PC-9 (cell line): ENCODE measurements at regions not wholly inside any gene's neighbourhood (a gene's known extent, or its start where the extent isn't known, plus 50 kb on each side); places are given as distances from the start of the nearest gene placed in this dataset.

Experiments used
- BruUV-seq: library from RNA; stranded (reverse); fragments of 400-500 nt; replicated peaks from 2 replicates; lab custom pipeline; 2021; lab: Mats Ljungman, UMichigan
- CTCF ChIA-PET: fragments of 300-600 bp; sonication (Branson Sonifier 250); formaldehyde crosslinking; loops from one replicate; lab custom pipeline; 2022; ENCODE audit warnings: antibody characterized with exemption; lab: Charles Lee
- POLR2A ChIA-PET: fragments of 300-600 bp; sonication (Branson Sonifier 250); formaldehyde crosslinking; loops from one replicate; lab custom pipeline; 2022; ENCODE audit warnings: antibody characterized with exemption; ENCODE audit not compliant: unreplicated experiment; lab: Charles Lee
- DNase-seq, 2 experiments: peaks; one replicate each; pipeline versions ENCODE4 v3.0.0 to v3.0.0-alpha.2; 2015 to 2022; ENCODE audit warnings: mixed read lengths in 1 of 2
- H2AFZ ChIP-seq: fragments of 200-600 bp; sonication (generic); 2 replicates; pipeline ENCODE4 v1.8.1; 2017; ENCODE audit warnings: antibody characterized with exemption
- H3F3A ChIP-seq: fragments of 200-600 bp; sonication (generic); 2 replicates; pipeline ENCODE4 v1.8.1; 2017; ENCODE audit warnings: antibody characterized with exemption, mild to moderate bottlenecking, low read depth; ENCODE audit not compliant: insufficient read depth
- H3K27ac ChIP-seq: fragments of 200-600 bp; sonication (generic); 2 replicates; pipeline ENCODE4 v1.6.1; 2016; ENCODE audit warnings: mixed run types
- H3K27me3 ChIP-seq: fragments of 200-600 bp; sonication (generic); 2 replicates; pipeline ENCODE4 v1.6.1; 2016; ENCODE audit warnings: low read depth, mixed run types; ENCODE audit not compliant: insufficient read depth
- H3K36me3 ChIP-seq: fragments of 200-600 bp; sonication (generic); 2 replicates; pipeline ENCODE4 v1.6.1; 2016; ENCODE audit warnings: low read depth, mixed run types
- H3K4me1 ChIP-seq: fragments of 200-600 bp; sonication (generic); replicated peaks from 2 replicates; pipeline ENCODE4 v1.6.1; 2016; ENCODE audit warnings: mixed run types; ENCODE audit not compliant: insufficient read depth
- H3K4me2 ChIP-seq: fragments of 200-600 bp; sonication (generic); 2 replicates; pipeline ENCODE4 v1.6.1; 2017; ENCODE audit warnings: mixed run types
- H3K4me3 ChIP-seq: fragments of 200-600 bp; sonication (generic); 2 replicates; pipeline ENCODE4 v1.6.1; 2016; ENCODE audit warnings: mixed run types
- H3K79me2 ChIP-seq: fragments of 200-600 bp; sonication (generic); 2 replicates; pipeline ENCODE4 v1.6.1; 2017; ENCODE audit warnings: low read depth, mixed run types
- H3K9me2 ChIP-seq: fragments of 200-600 bp; sonication (generic); 2 replicates; pipeline ENCODE4 v1.8.1; 2017; ENCODE audit warnings: mild to moderate bottlenecking; ENCODE audit not compliant: insufficient read depth
- H3K9me3 ChIP-seq: fragments of 200-600 bp; sonication (generic); 2 replicates; pipeline ENCODE4 v1.8.1; 2016; ENCODE audit warnings: low read depth; ENCODE audit not compliant: insufficient read depth
- H4K20me1 ChIP-seq: fragments of 200-600 bp; sonication (generic); 2 replicates; pipeline ENCODE4 v1.8.1; 2017; ENCODE audit not compliant: insufficient read depth
- EZH2 ChIP-seq: fragments of 200-600 bp; sonication (generic); IDR thresholded peaks from 2 replicates; pipeline ENCODE4 v1.8.0; 2017; ENCODE audit warnings: antibody characterized with exemption, low read depth
- intact Hi-C: fragments of 100-400 bp; cut with micrococcal nuclease; formaldehyde crosslinking; loops from one replicate; pipeline ENCODE4 v1.10.0; 2022; ENCODE audit not compliant: unreplicated experiment
- TF ChIP-seq, protein P1 (sequence below): fragments of 200-600 bp; sonication (generic); conservative IDR thresholded peaks from 2 replicates; pipeline ENCODE4 v1.6.1; 2017; ENCODE audit warnings: mixed run types, antibody characterized with exemption, mild to moderate bottlenecking, moderate library complexity

DNA sequence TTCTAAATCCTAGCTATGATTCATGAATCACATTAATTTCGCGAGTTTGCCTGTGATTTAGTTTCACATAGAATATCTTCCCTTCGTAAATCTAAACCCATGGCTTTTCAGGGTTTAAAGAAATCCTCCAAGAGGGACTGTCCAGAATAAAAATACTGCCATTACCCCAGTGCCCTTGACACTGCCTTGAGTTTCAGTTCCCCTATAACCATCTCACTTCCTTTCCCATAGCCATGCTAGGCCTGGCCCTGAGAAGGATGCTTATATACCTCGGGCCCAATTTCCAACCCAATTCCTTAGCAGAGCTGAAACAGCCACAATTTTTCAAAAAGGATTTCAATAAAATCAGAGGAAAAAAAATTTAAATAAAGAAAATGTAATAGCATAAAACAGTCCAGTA lies 697.3 kb downstream of the FRK start:
- Histone ChIP-seq H3K4me3 (no peak overlapping the region), H2AFZ (no peak overlapping the region), H3K27me3 (no peaks in the 10 kb centered on the region), H3K79me2 (no peaks in the 10 kb centered on the region), H3K4me1 (no peaks in the 10 kb centered on the region), H3F3A (no peaks in the 10 kb centered on the region), H3K9me2 (no peaks in the 10 kb centered on the region), H3K9me3 (no peaks in the 10 kb centered on the region), H4K20me1 (no peaks in the 10 kb centered on the region), H3K4me2 (no peak overlapping the region), H3K36me3 (no peaks in the 10 kb centered on the region), H3K27ac (no peak overlapping the region)
- no peak for DNase-seq
- BruUV-seq, result no TSS peak
- intact Hi-C loops, result no loop called here
- ChIA-PET CTCF (no interaction called here), POLR2A (no interaction called here)
- TF ChIP-seq EZH2, result no peak
- TF ChIP-seq, protein P1, sequence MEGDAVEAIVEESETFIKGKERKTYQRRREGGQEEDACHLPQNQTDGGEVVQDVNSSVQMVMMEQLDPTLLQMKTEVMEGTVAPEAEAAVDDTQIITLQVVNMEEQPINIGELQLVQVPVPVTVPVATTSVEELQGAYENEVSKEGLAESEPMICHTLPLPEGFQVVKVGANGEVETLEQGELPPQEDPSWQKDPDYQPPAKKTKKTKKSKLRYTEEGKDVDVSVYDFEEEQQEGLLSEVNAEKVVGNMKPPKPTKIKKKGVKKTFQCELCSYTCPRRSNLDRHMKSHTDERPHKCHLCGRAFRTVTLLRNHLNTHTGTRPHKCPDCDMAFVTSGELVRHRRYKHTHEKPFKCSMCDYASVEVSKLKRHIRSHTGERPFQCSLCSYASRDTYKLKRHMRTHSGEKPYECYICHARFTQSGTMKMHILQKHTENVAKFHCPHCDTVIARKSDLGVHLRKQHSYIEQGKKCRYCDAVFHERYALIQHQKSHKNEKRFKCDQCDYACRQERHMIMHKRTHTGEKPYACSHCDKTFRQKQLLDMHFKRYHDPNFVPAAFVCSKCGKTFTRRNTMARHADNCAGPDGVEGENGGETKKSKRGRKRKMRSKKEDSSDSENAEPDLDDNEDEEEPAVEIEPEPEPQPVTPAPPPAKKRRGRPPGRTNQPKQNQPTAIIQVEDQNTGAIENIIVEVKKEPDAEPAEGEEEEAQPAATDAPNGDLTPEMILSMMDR, result no peak

DNA sequence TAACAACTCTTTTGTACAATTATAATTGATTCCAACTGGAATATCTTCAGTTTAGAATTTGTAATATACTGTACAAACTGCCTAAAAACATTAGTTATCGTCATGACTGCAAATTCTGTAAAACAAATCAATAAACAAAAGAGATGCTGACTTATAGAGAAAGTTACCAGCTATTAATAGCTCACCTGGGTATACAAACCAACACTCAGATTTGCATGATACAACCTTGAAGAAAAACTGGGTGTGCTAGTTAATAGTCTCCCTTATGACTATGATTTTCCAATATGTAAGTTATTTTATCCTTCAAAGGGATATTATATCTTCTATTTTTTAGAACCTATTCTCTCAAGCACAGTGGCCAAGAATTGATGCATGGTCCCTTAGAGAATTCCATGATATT lies 698.5 kb downstream of the FRK start:
- H2AFZ ChIP-seq, result no peak overlapping the region
- intact Hi-C loops, result no loop called here

GRCh38 chr6:115360602-115361325 lies 699.9 kb downstream of the FRK start:
- H3K79me2 ChIP-seq, result no peaks in the 10 kb centered on the region
- TF ChIP-seq, protein P1, result no peak
- no peak for TF ChIP-seq EZH2
- no peak overlapping the region for H3K4me2 ChIP-seq
- H3K36me3 ChIP-seq, result no peaks in the 10 kb centered on the region
- no peaks in the 10 kb centered on the region for H3K9me2 ChIP-seq
- no peak overlapping the region for H2AFZ ChIP-seq
- no peaks in the 10 kb centered on the region for H3K27me3 ChIP-seq
- H3K27ac ChIP-seq, result no peak overlapping the region
- POLR2A ChIA-PET, result no interaction called here
- CTCF ChIA-PET, result no interaction called here
- no peaks in the 10 kb centered on the region for H3K9me3 ChIP-seq
- no peak for DNase-seq
- no TSS peak for BruUV-seq
- no peaks in the 10 kb centered on the region for H3K4me1 ChIP-seq
- no peak overlapping the region for H3K4me3 ChIP-seq
- no peaks in the 10 kb centered on the region for H3F3A ChIP-seq
- H4K20me1 ChIP-seq, result no peaks in the 10 kb centered on the region
- intact Hi-C loops, result no loop called here

More for the DNA sequence above, 698.5 kb downstream of the FRK start:
- Histone ChIP-seq H3K9me2 (no peaks in the 10 kb centered on the region), H3K36me3 (no peaks in the 10 kb centered on the region), H3K4me3 (no peak overlapping the region), H3K79me2 (no peaks in the 10 kb centered on the region), H3K9me3 (no peaks in the 10 kb centered on the region), H3K4me1 (no peaks in the 10 kb centered on the region), H4K20me1 (no peaks in the 10 kb centered on the region), H3K27me3 (no peaks in the 10 kb centered on the region), H3F3A (no peaks in the 10 kb centered on the region), H3K4me2 (no peak overlapping the region), H3K27ac (no peak overlapping the region)
- BruUV-seq, result no TSS peak
- ChIA-PET POLR2A (interaction anchor here (0.7 kb wide), 1 partner anchor 1181 kb away, joined by 3 read pairs; no protein-coding TSS in a partner anchor), CTCF (no interaction called here)
- DNase-seq, result no peak
- TF ChIP-seq, protein P1, result no peak
- no peak for TF ChIP-seq EZH2
